ENCODE measurements at regions not wholly inside any gene's neighbourhood (a gene's known extent, or its start where the extent isn't known, plus 50 kb on each side); places are given as distances from the start of the nearest gene placed in this dataset.
A peak's percentile ranks its signal among the peaks of the same experiment; 100 is the strongest.

- Histone ChIP-seq H3K27me3 (replicated peaks in 1 of 2; ENCODE audit: control insufficient read depth in 2 of 2, insufficient read depth in 2 of 2, low read length in 1 of 2) (no peaks in the 10 kb centered on the region; a peak in 2 of 4 replicates), H3K79me2 (ENCODE audit: control insufficient read depth, insufficient read depth, low read length) (no peaks in the 10 kb centered on the region), H3K4me2 (ENCODE audit: control insufficient read depth, insufficient read depth) (no peak overlapping the region), H3K9me3 (replicated peaks; ENCODE audit: control insufficient read depth, insufficient read depth, low read length) (no peaks in the 10 kb centered on the region), H3K36me3 (ENCODE audit: control insufficient read depth in 2 of 2, insufficient read depth in 2 of 2, low read length in 1 of 2) (no peaks in the 10 kb centered on the region), H4K20me1 (ENCODE audit: control insufficient read depth, insufficient read depth) (no peaks in the 10 kb centered on the region), H3K9ac (ENCODE audit: control insufficient read depth, insufficient read depth, low read length) (no peak overlapping the region), H3K4me1 (ENCODE audit: control insufficient read depth, insufficient read depth, low read length) (no peaks in the 10 kb centered on the region), H3K4me3 (no peak overlapping the region), H3K27ac (ENCODE audit: control insufficient read depth, insufficient read depth) (no peak overlapping the region), H2AFZ (ENCODE audit: control insufficient read depth, low read depth, low read length) (no peak overlapping the region)
- POLR2A ChIA-PET, result no interaction called here
- BruUV-seq (replicated peaks), result no TSS peak
- WGBS (ENCODE audit: insufficient coverage, insufficient replicate concordance, low lambda C conversion rate, missing lambda C conversion rate), result 0% methylated on average over 3 of the region's 3 CpGs
- no peak for DNase-seq (ENCODE audit: low read depth, low spot score)
- ATAC-seq, result 0 out of 3 replicates have a peak, but pooled peaks have one; percentile 32
- in situ Hi-C loops (cut with MboI), result no loop called here
- SMC1A ChIA-PET (ENCODE audit: uncharacterized antibody, unreplicated experiment), result interaction anchor here (1.3 kb wide), 1 partner anchor 10 kb away, joined by 4 read pairs; no protein-coding TSS in a partner anchor
- intact Hi-C loops (cut with micrococcal nuclease; ENCODE audit: unreplicated experiment), result no loop called here
- CTCF ChIA-PET, result no interaction called here
- TF ChIP-seq LARP7 (IDR thresholded peaks at IDR 0.05) (no peak), FOXK2 (IDR thresholded peaks at IDR 0.05) (no peak), CTCF (IDR thresholded peaks at IDR 0.05 in 2 of 3, conservative IDR thresholded peaks at IDR 0.05 in 1 of 3; ENCODE audit: control insufficient read depth in 2 of 3, extremely low read depth in 1 of 3, insufficient read depth in 1 of 3, low read depth in 3 of 3, low read length in 3 of 3) (peak in 1 of 3 experiments; percentile 16; a peak in 1 of 6 replicates), PRDM15 (CRISPR knock-in tag; IDR thresholded peaks at IDR 0.05) (no peak), EP300 (IDR thresholded peaks at IDR 0.05; ENCODE audit: borderline replicate concordance in 1 of 2, control insufficient read depth in 1 of 2, low read depth in 2 of 2, low read length in 2 of 2) (no peak), PAX8 (IDR thresholded peaks at IDR 0.05) (no peak)
- RAD21 ChIA-PET (ENCODE audit: unreplicated experiment), result interaction anchor here (1.3 kb wide), 1 partner anchor 8 kb away, joined by 3 read pairs; no protein-coding TSS in a partner anchor
- no peak for FAIRE-seq
These were observed 294.7 kb upstream of the DMRT1 start for GRCh38 chr9:546797-547223.

Data from GM12878 (cell line).